GM10248 (cell line): ENCODE measurements at regions not wholly inside any gene's neighbourhood (a gene's known extent, or its start where the extent isn't known, plus 50 kb on each side); places are given as distances from the start of the nearest gene placed in this dataset.

ENCODE experiments used
- CTCF ChIA-PET: fragments of 300-600 bp; sonication (Branson Sonifier 250); formaldehyde crosslinking; extraction: SDS; loops from one replicate; lab custom pipeline; 2021; ENCODE audit warnings: antibody characterized with exemption; lab: Yijun Ruan, JAX
- POLR2A ChIA-PET: fragments of 350-650 bp; sonication (Branson Sonifier 250); formaldehyde crosslinking; extraction: SDS; loops from one replicate; lab custom pipeline; 2020; ENCODE audit warnings: antibody characterized with exemption; lab: Yijun Ruan, JAX
- DNase-seq: peaks from one replicate; pipeline ENCODE4 v3.0.0; 2012; ENCODE audit errors: extremely low spot score
- CTCF ChIP-seq: IDR thresholded peaks from 2 replicates; pipeline ENCODE4 v1.5.1; 2012; ENCODE audit warnings: mild to moderate bottlenecking, low read depth; ENCODE audit errors: extremely low read depth, missing control alignments, control extremely low read depth

- no peak for DNase-seq
- ChIA-PET CTCF (no interaction called here), POLR2A (no interaction called here)
- TF ChIP-seq CTCF = no peak
Measured at GRCh38 chr13:24110011-24110410, 50.5 kb upstream of the SPATA13 start.
